ENCODE measurements at regions not wholly inside any gene's neighbourhood (a gene's known extent, or its start where the extent isn't known, plus 50 kb on each side); places are given as distances from the start of the nearest gene placed in this dataset.

DNA sequence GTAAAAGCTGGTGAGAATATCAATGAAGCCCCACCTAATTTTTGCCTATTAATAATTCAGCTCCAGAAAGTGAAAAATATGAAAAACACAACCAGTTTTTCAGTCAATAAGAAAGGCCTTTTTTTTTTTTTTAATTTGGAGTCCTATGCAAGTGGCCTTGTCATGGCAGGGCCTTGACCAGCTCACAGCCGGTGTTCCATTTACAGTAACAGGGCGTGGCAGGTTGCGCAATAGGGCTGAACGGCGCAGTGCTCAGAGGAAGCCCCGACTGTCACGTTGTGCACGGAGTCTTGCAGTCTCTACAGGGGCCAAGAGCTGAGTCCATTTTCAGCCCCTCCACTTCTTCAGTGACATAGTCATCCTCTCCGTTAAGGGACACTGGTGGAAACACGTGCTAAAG is 184.1 kb upstream of the FN1 start:
- no peak overlapping the region for H3K4me3 ChIP-seq (ENCODE audit: low read depth, low read length)
- no peak overlapping the region for H3K27ac ChIP-seq (ENCODE audit: low read depth)
- H3K4me1 ChIP-seq (ENCODE audit: insufficient read depth): no peaks in the 10 kb centered on the region
- WGBS: 74% methylated on average over 10 of the region's 10 CpGs
- H3K36me3 ChIP-seq (ENCODE audit: insufficient read depth): no peaks in the 10 kb centered on the region
- no peak for DNase-seq (ENCODE audit: extremely low spot score)

DNA sequence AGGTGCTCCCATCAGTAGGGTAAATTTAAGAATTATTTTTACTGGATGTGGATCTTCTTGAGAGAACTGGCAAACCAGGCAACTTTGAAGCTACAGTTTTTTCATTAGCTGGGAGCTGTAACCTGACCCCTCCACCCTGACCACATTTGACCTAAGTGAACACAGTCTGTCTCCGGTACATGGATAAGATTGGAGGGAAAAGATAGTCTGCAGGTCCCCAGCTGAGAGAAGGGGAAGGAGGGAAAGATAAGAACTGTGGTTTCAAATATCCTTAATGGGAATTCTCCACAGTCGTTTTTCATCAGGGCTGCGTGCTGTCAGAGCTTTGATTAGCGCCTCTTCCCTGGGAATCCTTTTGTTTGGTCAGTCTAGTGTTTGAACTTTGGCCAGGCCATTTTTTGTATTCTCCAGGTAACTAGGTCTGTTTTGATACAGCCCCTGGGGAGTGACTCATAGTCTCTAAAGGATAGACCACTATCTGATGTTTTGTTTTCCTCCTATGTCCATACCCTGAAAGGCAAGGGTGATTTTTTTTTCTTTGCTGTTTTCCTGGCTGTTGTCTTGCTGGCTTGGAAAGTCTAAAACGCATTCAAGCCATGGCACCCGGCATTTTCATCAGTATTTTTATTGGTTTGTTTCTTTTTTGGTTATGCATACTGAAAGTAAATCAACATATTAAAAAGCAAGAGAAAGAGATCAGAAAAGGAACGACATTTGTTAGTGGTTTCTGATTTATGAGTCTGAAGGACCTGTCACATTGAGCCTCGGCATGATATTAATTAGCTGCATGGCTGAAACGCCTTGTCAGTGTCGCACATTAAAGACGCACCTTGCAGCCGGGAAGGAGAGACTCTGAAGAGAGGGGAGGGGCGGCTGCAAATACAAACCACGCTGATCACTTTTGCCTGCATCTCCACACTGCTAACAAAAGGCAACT is 183.4 kb upstream of the FN1 start:
- Histone ChIP-seq H3K36me3 (ENCODE audit: insufficient read depth) (no peaks in the 10 kb centered on the region), H3K4me3 (ENCODE audit: low read depth, low read length) (no peak overlapping the region), H3K4me1 (ENCODE audit: insufficient read depth) (no peaks in the 10 kb centered on the region), H3K27ac (ENCODE audit: low read depth) (no peak overlapping the region)
- no peak for DNase-seq (ENCODE audit: extremely low spot score)
- 27% methylated on average over 14 of the region's 14 CpGs for WGBS

DNA sequence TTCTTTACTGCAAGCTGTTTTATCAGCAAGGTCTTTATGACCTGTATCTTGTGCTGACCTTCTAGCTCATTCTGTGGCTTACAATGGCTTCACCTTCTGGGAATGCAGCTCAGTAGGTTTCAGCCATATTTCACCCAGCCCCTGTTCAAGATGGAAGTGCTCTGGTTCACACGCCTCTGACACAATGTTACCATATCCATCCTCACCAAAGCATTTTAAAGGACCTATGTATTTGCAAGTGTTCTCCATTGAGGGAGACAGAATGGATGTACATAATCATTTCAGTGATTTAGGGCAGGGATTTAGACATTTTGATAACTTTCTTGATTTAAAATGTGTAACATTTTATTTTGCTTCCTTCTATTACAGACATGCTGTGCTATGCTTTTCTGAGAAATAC is 182.3 kb upstream of the FN1 start:
- DNase-seq (ENCODE audit: extremely low spot score): no peak
- H3K27ac ChIP-seq (ENCODE audit: low read depth): no peak overlapping the region
- H3K36me3 ChIP-seq (ENCODE audit: insufficient read depth): no peaks in the 10 kb centered on the region
- H3K4me3 ChIP-seq (ENCODE audit: low read depth, low read length): no peak overlapping the region
- no peaks in the 10 kb centered on the region for H3K4me1 ChIP-seq (ENCODE audit: insufficient read depth)
- WGBS: 98% methylated on average over 1 of the region's 1 CpG

DNA sequence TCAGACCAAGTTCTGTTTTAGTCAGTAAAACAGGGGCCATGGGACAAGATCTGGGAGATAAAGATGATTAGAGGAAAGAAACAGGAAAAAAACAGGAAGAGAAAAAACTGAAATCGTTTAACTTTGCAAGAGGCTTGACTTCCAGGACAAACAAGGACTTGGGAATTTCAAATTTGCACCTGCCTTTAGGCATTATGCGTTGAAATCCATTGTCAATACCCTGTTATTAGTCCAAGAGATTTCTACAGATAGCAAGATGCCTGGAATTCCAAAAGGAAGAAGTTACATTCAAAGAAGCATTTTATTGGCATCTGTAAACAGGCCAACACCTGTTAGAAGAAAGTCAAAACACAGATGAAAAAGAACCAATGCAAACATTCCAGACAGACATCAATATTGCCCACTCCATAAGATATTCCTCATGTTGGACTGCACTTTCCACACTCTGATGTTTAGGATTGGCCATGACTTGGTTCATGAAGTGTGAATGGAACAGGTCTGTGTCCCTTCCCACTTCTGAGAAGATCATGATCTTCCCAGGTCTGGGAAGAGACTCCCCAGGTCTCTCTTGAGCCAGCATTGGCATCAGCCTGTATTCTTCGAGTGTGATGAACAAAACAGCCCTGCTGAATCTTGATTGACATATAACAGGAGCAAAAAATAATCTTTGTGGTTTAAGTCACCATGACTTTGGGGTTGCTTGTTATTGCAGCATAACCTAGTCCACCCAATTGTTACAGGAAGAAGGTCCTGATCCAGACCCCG is 181.4 kb upstream of the FN1 start:
- Histone ChIP-seq H3K4me3 (ENCODE audit: low read depth, low read length) (no peak overlapping the region), H3K4me1 (ENCODE audit: insufficient read depth) (no peaks in the 10 kb centered on the region), H3K36me3 (ENCODE audit: insufficient read depth) (no peaks in the 10 kb centered on the region), H3K27ac (ENCODE audit: low read depth) (no peak overlapping the region)
- 80% methylated on average over 4 of the region's 4 CpGs for WGBS
- DNase-seq (ENCODE audit: extremely low spot score): no peak

- Histone ChIP-seq H3K4me1 (ENCODE audit: insufficient read depth) (no peaks in the 10 kb centered on the region), H3K27ac (ENCODE audit: low read depth) (no peak overlapping the region), H3K4me3 (ENCODE audit: low read depth, low read length) (no peak overlapping the region), H3K36me3 (ENCODE audit: insufficient read depth) (no peaks in the 10 kb centered on the region)
- no peak for DNase-seq (ENCODE audit: extremely low spot score)
- WGBS: 52% methylated on average over 3 of the region's 3 CpGs
Observed at GRCh38 chr2:215615803-215616174, 179.9 kb upstream of the FN1 start.

DNA sequence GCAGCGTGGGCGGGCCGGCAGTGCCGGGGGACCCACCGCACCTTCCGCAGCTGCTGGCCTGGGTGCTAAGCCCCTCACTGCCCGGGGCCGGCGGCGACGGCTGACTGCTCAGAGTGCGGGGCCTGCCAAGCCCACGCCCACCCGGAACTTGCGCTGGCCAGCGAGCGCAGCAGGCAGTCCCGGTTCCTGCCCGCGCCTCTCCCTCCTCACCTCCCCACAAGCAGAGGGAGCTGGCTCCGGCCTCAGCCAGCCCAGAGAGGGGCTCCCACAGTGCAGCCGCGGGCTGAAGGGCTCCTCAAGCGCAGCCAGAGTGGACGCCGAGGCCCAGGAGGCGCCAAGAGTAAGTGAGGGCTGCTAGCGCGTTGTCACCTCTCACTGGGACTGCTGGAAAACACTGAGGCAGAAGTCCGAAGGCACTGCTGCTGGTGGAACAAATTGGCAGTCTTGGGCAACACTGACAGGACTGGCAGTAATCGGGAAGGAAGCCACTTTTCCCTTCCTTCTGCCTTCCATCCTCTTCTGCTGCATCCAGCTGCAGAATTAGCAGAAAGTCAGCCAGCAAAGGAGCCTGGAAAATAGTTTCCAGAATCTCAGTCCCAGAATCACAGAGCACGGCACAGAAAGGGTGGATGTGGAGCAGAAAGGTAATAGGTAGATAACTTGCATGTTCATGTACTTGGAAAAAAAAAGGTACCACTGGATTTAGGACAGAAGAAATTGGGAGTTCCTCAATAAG is 179.4 kb upstream of the FN1 start:
- 94% methylated on average over 32 of the region's 32 CpGs for WGBS
- no peaks in the 10 kb centered on the region for H3K36me3 ChIP-seq (ENCODE audit: insufficient read depth)
- no peak for DNase-seq (ENCODE audit: extremely low spot score)
- H3K4me3 ChIP-seq (ENCODE audit: low read depth, low read length): no peak overlapping the region
- H3K27ac ChIP-seq (ENCODE audit: low read depth): no peak overlapping the region
- no peaks in the 10 kb centered on the region for H3K4me1 ChIP-seq (ENCODE audit: insufficient read depth)

DNA sequence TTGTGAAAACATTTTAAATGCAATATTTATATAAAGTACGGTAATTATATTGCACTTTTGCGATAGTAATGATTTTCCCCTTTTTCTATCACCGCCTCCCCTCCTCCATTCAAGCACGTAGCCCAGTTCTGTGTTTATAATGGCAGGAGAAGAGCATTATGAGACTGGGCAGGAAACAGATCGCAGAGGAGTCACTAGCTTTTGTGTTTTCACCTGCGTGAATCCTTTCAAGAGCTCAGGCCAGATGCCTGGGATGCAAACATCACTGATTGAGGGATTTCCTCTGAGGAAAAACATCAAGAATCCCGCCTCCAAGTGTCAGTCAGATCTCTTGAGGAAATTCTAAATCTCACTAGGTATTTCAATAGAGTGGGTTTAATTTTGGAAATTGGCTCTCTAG is 178.4 kb upstream of the FN1 start:
- Histone ChIP-seq H3K27ac (ENCODE audit: low read depth) (no peak overlapping the region), H3K36me3 (ENCODE audit: insufficient read depth) (no peaks in the 10 kb centered on the region), H3K4me3 (ENCODE audit: low read depth, low read length) (no peak overlapping the region), H3K4me1 (ENCODE audit: insufficient read depth) (no peaks in the 10 kb centered on the region)
- DNase-seq (ENCODE audit: extremely low spot score): no peak
- whole genome bisulfite sequencing: 87% methylated on average over 7 of the region's 7 CpGs

DNA sequence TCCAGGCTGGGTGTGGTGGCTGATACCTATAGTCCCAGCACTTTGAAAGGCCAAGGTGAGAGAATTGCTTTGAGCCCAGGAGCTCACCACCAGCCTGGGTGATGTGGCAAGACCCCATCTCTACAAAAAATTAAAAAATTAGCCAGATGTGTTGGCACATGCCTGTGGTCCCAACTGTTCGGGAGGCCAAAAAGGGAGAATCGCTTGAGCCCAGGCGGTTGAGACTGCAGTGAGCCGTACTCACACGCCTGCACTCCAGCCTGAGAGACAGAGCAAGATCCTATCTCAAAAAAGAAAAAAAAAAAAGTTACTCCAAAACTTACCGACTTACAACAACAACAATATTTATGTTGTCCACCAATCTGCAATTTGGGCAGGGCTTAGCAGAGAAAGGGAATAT is 178.0 kb upstream of the FN1 start:
- WGBS: 82% methylated on average over 6 of the region's 6 CpGs
- no peak overlapping the region for H3K27ac ChIP-seq (ENCODE audit: low read depth)
- H3K36me3 ChIP-seq (ENCODE audit: insufficient read depth): no peaks in the 10 kb centered on the region
- H3K4me3 ChIP-seq (ENCODE audit: low read depth, low read length): no peak overlapping the region
- DNase-seq (ENCODE audit: extremely low spot score): no peak
- no peaks in the 10 kb centered on the region for H3K4me1 ChIP-seq (ENCODE audit: insufficient read depth)

DNA sequence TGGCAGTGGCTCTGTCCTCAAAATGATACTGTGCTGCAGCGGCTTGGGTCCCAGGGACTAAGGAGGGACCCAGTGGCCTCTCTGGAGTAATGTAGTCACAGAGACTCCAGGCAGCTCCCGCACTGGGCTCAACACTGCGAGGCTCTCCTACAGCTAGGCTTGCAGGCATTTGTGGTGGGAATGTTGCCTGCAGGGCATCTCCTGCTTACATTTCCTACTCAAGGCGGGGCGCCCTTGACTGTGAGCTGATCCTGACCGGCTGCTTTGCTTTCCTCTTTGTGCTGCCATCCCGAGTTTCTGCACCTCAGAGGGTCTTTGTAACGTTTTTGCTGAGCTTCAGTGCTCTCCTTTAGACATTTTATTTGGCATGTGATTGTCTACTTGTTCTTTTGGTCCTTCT is 177.4 kb upstream of the FN1 start:
- H3K27ac ChIP-seq (ENCODE audit: low read depth): no peak overlapping the region
- 43% methylated on average over 8 of the region's 8 CpGs for WGBS
- no peak for DNase-seq (ENCODE audit: extremely low spot score)
- H3K4me1 ChIP-seq (ENCODE audit: insufficient read depth): no peaks in the 10 kb centered on the region
- no peak overlapping the region for H3K4me3 ChIP-seq (ENCODE audit: low read depth, low read length)
- no peaks in the 10 kb centered on the region for H3K36me3 ChIP-seq (ENCODE audit: insufficient read depth)

GRCh38 chr2:215612786-215613185 is 176.9 kb upstream of the FN1 start:
- Histone ChIP-seq H3K4me3 (ENCODE audit: low read depth, low read length) (no peak overlapping the region), H3K4me1 (ENCODE audit: insufficient read depth) (no peaks in the 10 kb centered on the region), H3K36me3 (ENCODE audit: insufficient read depth) (no peaks in the 10 kb centered on the region), H3K27ac (ENCODE audit: low read depth) (no peak overlapping the region)
- no peak for DNase-seq (ENCODE audit: extremely low spot score)
- 81% methylated on average over 2 of the region's 2 CpGs for WGBS

- WGBS: 88% methylated on average over 7 of the region's 7 CpGs
- DNase-seq (ENCODE audit: extremely low spot score): no peak
- H3K4me1 ChIP-seq (ENCODE audit: insufficient read depth): no peaks in the 10 kb centered on the region
- H3K36me3 ChIP-seq (ENCODE audit: insufficient read depth): no peaks in the 10 kb centered on the region
- H3K27ac ChIP-seq (ENCODE audit: low read depth): no peak overlapping the region
- H3K4me3 ChIP-seq (ENCODE audit: low read depth, low read length): no peak overlapping the region
Observed at GRCh38 chr2:215611609-215612386, 175.9 kb upstream of the FN1 start.

DNA sequence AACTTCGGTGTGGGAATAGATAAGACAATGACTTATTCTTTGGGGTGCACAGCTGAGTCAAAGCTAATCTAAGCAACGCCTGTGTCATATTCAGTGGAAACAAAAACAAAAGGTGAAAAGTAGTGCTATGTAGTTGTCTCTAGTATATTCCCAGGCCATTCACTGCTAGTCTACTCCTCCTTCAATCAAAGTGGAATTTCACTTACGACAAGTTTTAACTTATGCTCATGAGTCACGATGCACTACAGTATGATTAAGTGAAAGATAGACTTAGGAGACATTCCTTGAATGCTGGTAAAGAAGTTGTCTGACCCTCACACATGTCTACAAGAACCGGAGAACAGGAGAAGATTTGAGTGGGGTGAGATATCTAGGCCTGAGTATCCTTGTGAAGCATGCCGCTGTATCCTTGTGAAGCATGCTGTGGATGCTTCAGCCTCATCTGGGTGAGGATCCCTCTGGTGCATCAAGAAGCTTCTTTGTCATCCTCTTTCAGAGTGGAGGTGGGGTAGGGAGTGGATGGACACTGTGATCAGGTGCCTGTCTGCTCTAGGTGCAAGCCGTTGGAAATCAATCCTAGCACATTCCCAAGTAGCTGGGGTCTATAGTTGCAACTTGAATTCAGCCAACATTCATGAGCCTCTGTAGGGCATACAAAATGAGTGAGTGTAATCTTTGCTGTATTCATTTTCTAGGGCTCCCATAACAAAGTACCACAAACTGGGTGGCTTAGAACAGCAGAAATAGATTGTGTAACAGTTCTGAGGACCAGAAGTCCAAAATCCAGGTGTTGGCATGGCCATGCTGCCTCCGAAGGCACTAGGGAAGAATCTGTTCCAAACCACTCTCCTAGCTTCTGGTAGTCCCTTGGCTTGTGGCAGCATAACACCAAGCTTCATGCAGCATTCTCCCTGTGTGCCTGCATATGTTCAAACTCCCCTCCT is 173.5 kb upstream of the FN1 start:
- no peaks in the 10 kb centered on the region for H3K4me1 ChIP-seq (ENCODE audit: insufficient read depth)
- no peak overlapping the region for H3K27ac ChIP-seq (ENCODE audit: low read depth)
- no peaks in the 10 kb centered on the region for H3K36me3 ChIP-seq (ENCODE audit: insufficient read depth)
- no peak overlapping the region for H3K4me3 ChIP-seq (ENCODE audit: low read depth, low read length)
- DNase-seq (ENCODE audit: extremely low spot score): no peak
- 91% methylated on average over 8 of the region's 8 CpGs for WGBS

Data from urinary bladder (tissue), 3 donors.